M059J (cell line): ENCODE measurements at regions not wholly inside any gene's neighbourhood (a gene's known extent, or its start where the extent isn't known, plus 50 kb on each side); places are given as distances from the start of the nearest gene placed in this dataset.
A peak's percentile ranks its signal among the peaks of the same experiment; 100 is the strongest.
"Not testable (repeated sequence)": the region's sequence is repeated elsewhere in the genome, so short reads cannot be mapped to it uniquely, and the experiment has no call there.

Experiments used
- DNase-seq: peaks from one replicate; pipeline ENCODE4 v3.0.0-alpha.2; 2012; ENCODE audit warnings: low read depth

GRCh38 chrX:116872931-116873330 is 410.2 kb upstream of the CT83 start:
- peak; percentile 28 for DNase-seq

- DNase-seq, result no peak
These were observed 400.3 kb upstream of the CT83 start for GRCh38 chrX:116863029-116863428.

- DNase-seq, result no peak
These were observed 399.6 kb upstream of the CT83 start for GRCh38 chrX:116862340-116862739.

- DNase-seq, result no peak
These were observed 378.5 kb upstream of the CT83 start for GRCh38 chrX:116841290-116841689.

- no peak for DNase-seq
These were observed 364.3 kb upstream of the CT83 start for GRCh38 chrX:116827063-116827462.

GRCh38 chrX:116824785-116825184 is 362.0 kb upstream of the CT83 start:
- DNase-seq, result no peak

GRCh38 chrX:116823677-116824076 is 360.9 kb upstream of the CT83 start:
- no peak for DNase-seq

GRCh38 chrX:116806288-116806802 is 343.6 kb upstream of the CT83 start:
- no peak for DNase-seq

GRCh38 chrX:116801943-116802342 is 339.2 kb upstream of the CT83 start:
- DNase-seq, result no peak

GRCh38 chrX:116781926-116782325 is 319.1 kb upstream of the CT83 start:
- no peak for DNase-seq

- no peak for DNase-seq
These were observed 294.7 kb upstream of the CT83 start for GRCh38 chrX:116757491-116757890.

GRCh38 chrX:116756958-116757357 is 294.2 kb upstream of the CT83 start:
- no peak for DNase-seq

- DNase-seq, result peak; percentile 47
These were observed 287.2 kb upstream of the CT83 start for GRCh38 chrX:116749943-116750342.

- no peak for DNase-seq
These were observed 269.4 kb upstream of the CT83 start for GRCh38 chrX:116732214-116732613.

GRCh38 chrX:116726806-116727205 is 264.0 kb upstream of the CT83 start:
- DNase-seq, result no peak

- DNase-seq, result no peak
These were observed 231.3 kb upstream of the CT83 start for GRCh38 chrX:116694046-116694445.

- not testable (repeated sequence) for DNase-seq
These were observed 216.8 kb upstream of the CT83 start for GRCh38 chrX:116679544-116679943.

GRCh38 chrX:116667346-116668134 is 204.8 kb upstream of the CT83 start:
- DNase-seq, result no peak

GRCh38 chrX:116657071-116657470 is 194.3 kb upstream of the CT83 start:
- DNase-seq, result no peak

- DNase-seq, result no peak
These were observed 165.7 kb upstream of the CT83 start for GRCh38 chrX:116628464-116628863.

- no peak for DNase-seq
These were observed 155.8 kb upstream of the CT83 start for GRCh38 chrX:116618546-116618945.

GRCh38 chrX:116607776-116608175 is 145.0 kb upstream of the CT83 start:
- no peak for DNase-seq

GRCh38 chrX:116605576-116605975 is 142.8 kb upstream of the CT83 start:
- no peak for DNase-seq

GRCh38 chrX:116596010-116596409 is 133.2 kb upstream of the CT83 start:
- no peak for DNase-seq
